ENCODE measurements at regions not wholly inside any gene's neighbourhood (a gene's known extent, or its start where the extent isn't known, plus 50 kb on each side); places are given as distances from the start of the nearest gene placed in this dataset.
"Not testable (repeated sequence)": the region's sequence is repeated elsewhere in the genome, so short reads cannot be mapped to it uniquely, and the experiment has no call there.

- TF ChIP-seq CTCF (IDR thresholded peaks at IDR 0.05) (no peak), POLR2AphosphoS5 (IDR thresholded peaks at IDR 0.05) (no peak), EP300 (IDR thresholded peaks at IDR 0.05) (no peak), POLR2A (IDR thresholded peaks at IDR 0.05) (no peak)
- H3K27me3 ChIP-seq = no peaks in the 10 kb centered on the region
- no peak for ATAC-seq (ENCODE audit: low FRiP score in 2 of 2)
- no peak overlapping the region for H3K4me3 ChIP-seq
- no peaks in the 10 kb centered on the region for H3K4me1 ChIP-seq
- no peaks in the 10 kb centered on the region for H3K36me3 ChIP-seq
- no peaks in the 10 kb centered on the region for H3K9me3 ChIP-seq
- no peak for DNase-seq
- no peak overlapping the region for H3K27ac ChIP-seq
Observed at GRCh38 chr1:69090170-69090569, 477.6 kb upstream of the LRRC7 start.

GRCh38 chr1:69090752-69091151, 477.0 kb upstream of the LRRC7 start:
- H3K27me3 ChIP-seq = no peaks in the 10 kb centered on the region
- DNase-seq (no peak), ATAC-seq (ENCODE audit: low FRiP score in 2 of 2) (no peak)
- no peaks in the 10 kb centered on the region for H3K36me3 ChIP-seq
- 56 to 74% methylated on average over 1 of the region's 1 CpG for WGBS, 2 donors
- H3K4me3 ChIP-seq = no peak overlapping the region
- no peak overlapping the region for H3K27ac ChIP-seq
- H3K4me1 ChIP-seq = no peaks in the 10 kb centered on the region
- TF ChIP-seq CTCF (IDR thresholded peaks at IDR 0.05) = no peak
- no peak for TF ChIP-seq EP300 (IDR thresholded peaks at IDR 0.05)
- TF ChIP-seq POLR2A (IDR thresholded peaks at IDR 0.05) = no peak
- TF ChIP-seq POLR2AphosphoS5 (IDR thresholded peaks at IDR 0.05) = no peak
- H3K9me3 ChIP-seq = no peaks in the 10 kb centered on the region

GRCh38 chr1:69102058-69102457, 465.7 kb upstream of the LRRC7 start:
- DNase-seq = peak in 1 of 2 donors; percentile 28
- not testable (repeated sequence) for ATAC-seq (ENCODE audit: low FRiP score in 2 of 2); H3K36me3 ChIP-seq; H3K4me3 ChIP-seq; H3K27ac ChIP-seq; H3K27me3 ChIP-seq; H3K9me3 ChIP-seq; H3K4me1 ChIP-seq
- WGBS, 2 donors = 87 to 90% methylated on average over 2 to 11 of the region's 11 CpGs

GRCh38 chr1:69103213-69103612, 464.5 kb upstream of the LRRC7 start:
- no peak for ATAC-seq (ENCODE audit: low FRiP score in 2 of 2)
- TF ChIP-seq POLR2A (IDR thresholded peaks at IDR 0.05) (no peak), CTCF (IDR thresholded peaks at IDR 0.05) (no peak), POLR2AphosphoS5 (IDR thresholded peaks at IDR 0.05) (no peak), EP300 (IDR thresholded peaks at IDR 0.05) (no peak)
- no peak overlapping the region for H3K4me3 ChIP-seq
- H3K9me3 ChIP-seq = peaks cover 0 to 4% (median 2%) of the 10 kb centered on the region in 4 donors
- no peak overlapping the region for H3K27ac ChIP-seq
- no peaks in the 10 kb centered on the region for H3K27me3 ChIP-seq
- DNase-seq = no peak
- no peaks in the 10 kb centered on the region for H3K4me1 ChIP-seq
- H3K36me3 ChIP-seq = no peaks in the 10 kb centered on the region

GRCh38 chr1:69103705-69104385, 463.9 kb upstream of the LRRC7 start:
- H3K27ac ChIP-seq = no peak overlapping the region
- no peaks in the 10 kb centered on the region for H3K36me3 ChIP-seq
- H3K4me3 ChIP-seq = no peak overlapping the region
- peaks cover 0 to 4% (median 2%) of the 10 kb centered on the region in 4 donors for H3K9me3 ChIP-seq
- WGBS, 2 donors = 62 to 77% methylated on average over 2 of the region's 2 CpGs
- TF ChIP-seq POLR2A (IDR thresholded peaks at IDR 0.05) = no peak
- TF ChIP-seq EP300 (IDR thresholded peaks at IDR 0.05) = no peak
- TF ChIP-seq POLR2AphosphoS5 (IDR thresholded peaks at IDR 0.05) = no peak
- TF ChIP-seq CTCF (IDR thresholded peaks at IDR 0.05) = no peak
- ATAC-seq (ENCODE audit: low FRiP score in 2 of 2) = no peak
- no peaks in the 10 kb centered on the region for H3K4me1 ChIP-seq
- no peak for DNase-seq
- H3K27me3 ChIP-seq = no peaks in the 10 kb centered on the region
